Suprapubic skin (tissue), 4 donors: ENCODE measurements at regions not wholly inside any gene's neighbourhood (a gene's known extent, or its start where the extent isn't known, plus 50 kb on each side); places are given as distances from the start of the nearest gene placed in this dataset.

Source experiments
- DNase-seq, 2 donors: peaks; one replicate each; pipeline ENCODE4 v3.0.0-alpha.2; 2019; ENCODE audit warnings: low spot score in 2 of 2
- H3K27ac ChIP-seq: fragments of 200-600 bp; sonication (generic); one replicate; pipeline ENCODE4 v1.5.1; 2019
- H3K27me3 ChIP-seq: fragments of 200-600 bp; sonication (generic); one replicate; pipeline ENCODE4 v1.5.1; 2019
- H3K36me3 ChIP-seq: fragments of 200-600 bp; sonication (generic); one replicate; pipeline ENCODE4 v1.5.1; 2019
- H3K4me1 ChIP-seq: fragments of 200-600 bp; sonication (generic); one replicate; pipeline ENCODE4 v1.5.1; 2019
- H3K4me3 ChIP-seq: fragments of 200-600 bp; sonication (generic); one replicate; pipeline ENCODE4 v1.5.1; 2019; ENCODE audit warnings: mild to moderate bottlenecking
- H3K9me3 ChIP-seq: fragments of 200-600 bp; sonication (generic); one replicate; pipeline ENCODE4 v1.5.1; 2019
- EP300 ChIP-seq: sonication (generic); formaldehyde crosslinking; IDR thresholded peaks from one replicate; pipeline ENCODE4 v1.6.1; 2017; ENCODE audit warnings: antibody characterized with exemption
- POLR2A ChIP-seq, 2 donors: fragments of 450-650 bp; IDR thresholded peaks; one replicate each; pipeline ENCODE4 v1.6.1; 2017; ENCODE audit warnings: antibody characterized with exemption in 2 of 2, mild to moderate bottlenecking in 2 of 2, moderate library complexity in 2 of 2
- POLR2AphosphoS5 ChIP-seq, 3 donors: sonication (generic); formaldehyde crosslinking; IDR thresholded peaks; one replicate each; pipeline ENCODE4 v1.6.1; 2017; ENCODE audit warnings: antibody characterized with exemption in 3 of 3
- WGBS: methylation state at CpG from one replicate; pipeline ENCODE4 v1.1.5; 2018; 5-methylcytosine and 5-hydroxymethylcytosine counted together
- TF ChIP-seq, protein P1 (sequence below), 2 donors: fragments of 200-600 bp in 1 of 2; fragments of 450-650 bp in 1 of 2; sonication (generic) in 1 of 2; IDR thresholded peaks; one replicate each; pipeline ENCODE4 v1.5.1; 2016 to 2019; ENCODE audit warnings: antibody characterized with exemption in 2 of 2, mild to moderate bottlenecking in 1 of 2, moderate library complexity in 1 of 2

DNA sequence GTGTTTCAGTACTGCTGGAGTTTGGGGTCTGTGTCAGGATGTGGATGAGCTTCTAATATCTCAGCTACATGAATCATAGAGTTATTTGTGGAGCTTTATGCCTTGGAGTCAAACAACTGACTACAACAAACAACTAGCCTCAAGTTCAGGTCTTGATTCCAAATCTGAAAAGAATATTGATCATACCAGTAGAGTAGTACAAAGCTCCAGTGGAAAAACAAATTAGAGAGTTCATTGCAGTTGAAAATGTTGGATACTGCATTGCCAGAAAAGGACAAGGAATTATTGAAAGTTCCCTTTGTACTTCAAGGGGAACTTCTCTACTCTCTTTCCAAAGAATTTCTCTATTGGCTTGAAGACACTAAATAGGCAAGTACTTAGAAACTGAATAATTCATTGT is 117.6 kb upstream of the CTTNBP2 start:
- Histone ChIP-seq H3K4me3 (no peak overlapping the region), H3K27me3 (no peaks in the 10 kb centered on the region), H3K9me3 (no peaks in the 10 kb centered on the region), H3K27ac (no peak overlapping the region), H3K36me3 (no peaks in the 10 kb centered on the region), H3K4me1 (no peaks in the 10 kb centered on the region)
- DNase-seq: no peak
- TF ChIP-seq EP300: no peak
- TF ChIP-seq POLR2A (IDR thresholded peaks at IDR 0.05): no peak
- no peak for TF ChIP-seq POLR2AphosphoS5 (IDR thresholded peaks at IDR 0.05)
- TF ChIP-seq, protein P1, sequence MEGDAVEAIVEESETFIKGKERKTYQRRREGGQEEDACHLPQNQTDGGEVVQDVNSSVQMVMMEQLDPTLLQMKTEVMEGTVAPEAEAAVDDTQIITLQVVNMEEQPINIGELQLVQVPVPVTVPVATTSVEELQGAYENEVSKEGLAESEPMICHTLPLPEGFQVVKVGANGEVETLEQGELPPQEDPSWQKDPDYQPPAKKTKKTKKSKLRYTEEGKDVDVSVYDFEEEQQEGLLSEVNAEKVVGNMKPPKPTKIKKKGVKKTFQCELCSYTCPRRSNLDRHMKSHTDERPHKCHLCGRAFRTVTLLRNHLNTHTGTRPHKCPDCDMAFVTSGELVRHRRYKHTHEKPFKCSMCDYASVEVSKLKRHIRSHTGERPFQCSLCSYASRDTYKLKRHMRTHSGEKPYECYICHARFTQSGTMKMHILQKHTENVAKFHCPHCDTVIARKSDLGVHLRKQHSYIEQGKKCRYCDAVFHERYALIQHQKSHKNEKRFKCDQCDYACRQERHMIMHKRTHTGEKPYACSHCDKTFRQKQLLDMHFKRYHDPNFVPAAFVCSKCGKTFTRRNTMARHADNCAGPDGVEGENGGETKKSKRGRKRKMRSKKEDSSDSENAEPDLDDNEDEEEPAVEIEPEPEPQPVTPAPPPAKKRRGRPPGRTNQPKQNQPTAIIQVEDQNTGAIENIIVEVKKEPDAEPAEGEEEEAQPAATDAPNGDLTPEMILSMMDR (IDR thresholded peaks at IDR 0.05): no peak

DNA sequence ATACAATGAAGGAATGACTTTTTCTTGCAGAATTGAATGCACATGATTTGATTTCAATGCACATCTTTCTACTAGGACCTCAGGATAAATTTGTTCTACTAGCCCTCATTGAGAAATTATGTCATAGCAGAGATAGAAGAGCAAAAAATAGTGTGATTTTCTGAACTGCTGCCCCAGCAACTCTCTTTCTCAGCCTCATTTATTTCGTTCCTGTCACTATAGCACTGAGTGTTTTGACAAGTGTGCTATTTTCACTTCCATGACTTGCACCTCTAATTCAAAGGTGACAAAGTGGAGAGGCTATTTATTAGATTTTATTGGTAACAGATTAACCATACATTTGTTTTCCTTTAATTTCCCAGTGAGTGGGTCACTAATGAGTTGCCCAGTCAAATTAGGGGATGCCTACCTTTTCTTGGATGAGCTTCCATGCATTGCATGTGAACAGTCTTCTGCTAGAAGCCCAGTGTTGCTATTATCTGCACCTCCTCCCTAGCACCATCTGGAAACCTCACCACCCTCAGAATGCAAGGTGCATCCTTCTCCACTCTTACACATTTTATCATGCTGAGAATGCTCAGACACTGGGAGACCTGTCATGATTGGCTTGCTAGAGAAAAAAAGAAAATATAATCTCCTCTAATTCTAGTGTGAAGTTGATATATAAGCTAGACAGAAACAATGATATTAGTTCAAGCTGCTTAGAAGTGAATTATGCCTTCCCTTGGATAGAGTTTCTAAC is 119.6 kb upstream of the CTTNBP2 start:
- TF ChIP-seq EP300 (no peak), POLR2AphosphoS5 (IDR thresholded peaks at IDR 0.05) (no peak), POLR2A (IDR thresholded peaks at IDR 0.05) (no peak)
- TF ChIP-seq, protein P1 (IDR thresholded peaks at IDR 0.05): no peak
- H3K4me1 ChIP-seq: no peaks in the 10 kb centered on the region
- WGBS: 89% methylated on average over 1 of the region's 1 CpG
- H3K36me3 ChIP-seq: no peaks in the 10 kb centered on the region
- no peak for DNase-seq
- H3K27me3 ChIP-seq: no peaks in the 10 kb centered on the region
- no peak overlapping the region for H3K27ac ChIP-seq
- no peaks in the 10 kb centered on the region for H3K9me3 ChIP-seq
- H3K4me3 ChIP-seq: no peak overlapping the region

DNA sequence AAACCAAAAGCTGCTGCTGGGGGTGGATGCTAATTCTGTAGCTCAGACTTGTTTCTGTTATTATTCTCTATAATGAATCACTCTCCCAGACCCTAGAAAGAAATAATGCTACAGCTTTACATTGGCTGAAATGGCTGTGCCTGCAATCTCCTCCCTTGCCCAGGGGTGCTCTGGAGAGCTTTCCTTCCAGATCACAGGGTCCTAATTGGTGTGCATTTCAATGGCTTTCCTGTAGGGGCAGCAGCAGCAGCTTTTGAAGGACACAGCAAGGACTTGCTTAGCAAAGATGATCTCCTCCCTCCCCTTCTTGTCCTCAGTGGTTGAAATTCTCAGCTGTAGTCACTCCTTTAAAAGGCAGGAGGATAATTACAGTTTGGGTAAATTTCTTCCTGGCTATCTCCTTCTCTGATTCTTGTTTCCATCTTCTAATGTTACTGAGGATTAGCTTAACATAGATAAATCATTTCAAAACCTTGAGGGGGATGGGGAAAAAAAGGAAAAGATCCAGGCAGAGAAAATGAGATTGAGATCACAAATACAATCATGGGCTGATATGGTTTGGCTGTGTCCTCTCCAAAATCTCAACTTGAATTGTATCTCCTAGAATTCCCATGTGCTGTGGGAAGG is 120.2 kb upstream of the CTTNBP2 start:
- no peak for TF ChIP-seq POLR2AphosphoS5 (IDR thresholded peaks at IDR 0.05)
- TF ChIP-seq, protein P1 (IDR thresholded peaks at IDR 0.05): peak in 1 of 2 donors; percentile 47
- Histone ChIP-seq H3K27ac (no peak overlapping the region), H3K36me3 (no peaks in the 10 kb centered on the region)

DNA sequence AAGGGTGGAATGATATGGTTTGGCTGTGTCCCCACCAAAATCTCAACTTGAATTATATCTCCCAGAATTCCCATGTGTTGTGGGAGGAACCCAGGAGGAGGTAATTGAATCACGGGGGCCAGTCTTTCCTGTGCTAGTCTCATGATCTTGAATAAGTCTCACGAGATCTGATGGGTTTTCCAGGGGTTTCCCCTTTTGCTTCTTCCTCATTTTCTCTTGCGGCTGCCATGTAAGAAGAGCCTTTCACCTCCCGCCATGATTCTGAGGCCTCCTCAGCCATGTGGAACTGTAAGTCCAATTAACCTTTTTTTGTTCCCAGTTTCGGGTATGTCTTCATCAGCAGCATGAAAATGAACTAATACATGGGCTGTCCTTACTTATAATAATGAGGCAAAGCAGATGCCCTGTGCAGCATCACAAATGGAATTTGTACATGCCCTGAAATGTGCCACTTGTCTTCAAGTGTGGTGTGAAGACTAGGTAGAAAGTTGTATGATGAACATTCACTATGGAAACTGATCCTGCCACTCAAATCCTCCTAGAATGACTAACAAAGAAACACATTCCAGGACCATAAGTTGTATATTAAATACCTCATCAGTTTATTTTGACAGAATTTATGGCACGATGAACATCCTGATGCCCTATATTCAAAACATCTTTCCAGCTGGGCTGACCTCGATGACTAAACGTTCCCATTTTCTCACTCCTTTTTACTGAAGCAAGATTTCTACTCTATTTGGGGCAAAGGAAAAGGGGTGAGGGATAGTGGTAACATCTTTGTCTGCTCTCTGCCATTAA is 122.8 kb upstream of the CTTNBP2 start:
- Histone ChIP-seq H3K36me3 (no peaks in the 10 kb centered on the region), H3K27me3 (no peaks in the 10 kb centered on the region), H3K4me3 (no peak overlapping the region), H3K27ac (no peak overlapping the region), H3K4me1 (no peaks in the 10 kb centered on the region), H3K9me3 (no peaks in the 10 kb centered on the region)
- no peak for TF ChIP-seq EP300
- no peak for TF ChIP-seq POLR2AphosphoS5 (IDR thresholded peaks at IDR 0.05)
- TF ChIP-seq, protein P1 (IDR thresholded peaks at IDR 0.05): no peak
- TF ChIP-seq POLR2A (IDR thresholded peaks at IDR 0.05): no peak
- DNase-seq: no peak
- 83% methylated on average over 8 of the region's 8 CpGs for WGBS

More for the DNA sequence above, 120.2 kb upstream of the CTTNBP2 start:
- no peak for DNase-seq
- no peak overlapping the region for H3K4me3 ChIP-seq
- no peaks in the 10 kb centered on the region for H3K9me3 ChIP-seq
- no peaks in the 10 kb centered on the region for H3K4me1 ChIP-seq
- H3K27me3 ChIP-seq: no peaks in the 10 kb centered on the region
